GM18502 (cell line): ENCODE measurements at regions not wholly inside any gene's neighbourhood (a gene's known extent, or its start where the extent isn't known, plus 50 kb on each side); places are given as distances from the start of the nearest gene placed in this dataset.
A peak's percentile ranks its signal among the peaks of the same experiment; 100 is the strongest.

ENCODE experiments used
- ATAC-seq: cut with Tn5 transposase; IDR thresholded peaks from one replicate; pipeline ENCODE4 v1.9.1; 2021; ENCODE audit warnings: mild to moderate bottlenecking; ENCODE audit not compliant: unreplicated experiment, poor library complexity

GRCh38 chr1:10953505-10954193, 58.8 kb upstream of the TARDBP start:
- no peak for ATAC-seq

GRCh38 chr1:10957133-10957532, 55.3 kb upstream of the TARDBP start:
- no peak for ATAC-seq

GRCh38 chr1:10958614-10959013, 53.8 kb upstream of the TARDBP start:
- ATAC-seq: no peak

- ATAC-seq: peak; percentile 48
Observed at GRCh38 chr1:10960411-10961299, 51.8 kb upstream of the TARDBP start.

- no peak for ATAC-seq
Observed at GRCh38 chr1:10961300-10961833, 51.1 kb upstream of the TARDBP start.

GRCh38 chr1:10962483-10962882, 50.0 kb upstream of the TARDBP start:
- no peak for ATAC-seq
